ENCODE measurements at regions not wholly inside any gene's neighbourhood (a gene's known extent, or its start where the extent isn't known, plus 50 kb on each side); places are given as distances from the start of the nearest gene placed in this dataset.

- no peak for TF ChIP-seq TAF1 (IDR thresholded peaks at IDR 0.05; ENCODE audit: borderline replicate concordance, insufficient read depth, low read length)
- no peak for TF ChIP-seq REST (IDR thresholded peaks at IDR 0.05; ENCODE audit: insufficient read depth in 1 of 2, low read depth in 2 of 2, low read length in 2 of 2)
- no peak for TF ChIP-seq FOXP2 (optimal IDR thresholded peaks at IDR 0.05; ENCODE audit: borderline replicate concordance, extremely low read depth, extremely low read length, insufficient read depth)
- no peak for TF ChIP-seq SIN3A (IDR thresholded peaks at IDR 0.05; ENCODE audit: borderline replicate concordance, insufficient read depth, low read length)
Observed at GRCh38 chr10:44258019-44258418, 126.9 kb downstream of the CXCL12 start.
